Activated CD8-positive, alpha-beta T cell treated with anti-CD3 and anti-CD28 coated beads for 36 hours (primary cell): ENCODE measurements at regions not wholly inside any gene's neighbourhood (a gene's known extent, or its start where the extent isn't known, plus 50 kb on each side); places are given as distances from the start of the nearest gene placed in this dataset.

Experiments
- ATAC-seq: fragments of 200-7000 bp; cut with Tn5 transposase; one replicate; pipeline ENCODE4 v1.10.0; 2021; ENCODE audit warnings: mild to moderate bottlenecking, moderate library complexity
- CTCF ChIA-PET: fragments of 350-600 bp; sonication (Branson Sonifier 250); formaldehyde crosslinking; loops from one replicate; lab custom pipeline; 2021; ENCODE audit warnings: antibody characterized with exemption; lab: Charles Lee
- POLR2A ChIA-PET: fragments of 350-600 bp; sonication (Branson Sonifier 250); formaldehyde crosslinking; loops from one replicate; lab custom pipeline; 2021; ENCODE audit warnings: antibody characterized with exemption; lab: Charles Lee
- DNase-seq: peaks from one replicate; pipeline ENCODE4 v3.0.0-alpha.2; 2020
- H3K27ac Mint-ChIP-seq: one replicate; pipeline ENCODE4 v1.8.0; 2021; ENCODE audit warnings: mild to moderate bottlenecking, mixed read lengths
- H3K27me3 Mint-ChIP-seq: one replicate; pipeline ENCODE4 v1.8.0; 2021; ENCODE audit warnings: mixed read lengths
- H3K36me3 Mint-ChIP-seq: one replicate; pipeline ENCODE4 v1.8.0; 2021; ENCODE audit warnings: low read depth, mixed read lengths
- H3K4me1 Mint-ChIP-seq: one replicate; pipeline ENCODE4 v1.8.0; 2021; ENCODE audit warnings: low read depth, mixed read lengths
- H3K4me3 Mint-ChIP-seq: one replicate; pipeline ENCODE4 v1.8.0; 2021; ENCODE audit warnings: mild to moderate bottlenecking, moderate library complexity, mixed read lengths
- H3K9me3 Mint-ChIP-seq: one replicate; pipeline ENCODE4 v1.8.0; 2021; ENCODE audit warnings: mixed read lengths
- intact Hi-C: fragments of 100-400 bp; cut with micrococcal nuclease; formaldehyde crosslinking; loops from one replicate; pipeline ENCODE4 v1.10.0; 2022
- TF ChIP-seq, protein P1 (sequence below): fragments of 200-600 bp; IDR thresholded peaks from one replicate; pipeline ENCODE4 v1.8.0; 2022; ENCODE audit warnings: antibody characterized with exemption, mild to moderate bottlenecking

GRCh38 chr2:217478831-217479455 lies 523.9 kb downstream of the TNS1 start:
- no peaks in the 10 kb centered on the region for H3K36me3 Mint-ChIP-seq
- TF ChIP-seq, protein P1, sequence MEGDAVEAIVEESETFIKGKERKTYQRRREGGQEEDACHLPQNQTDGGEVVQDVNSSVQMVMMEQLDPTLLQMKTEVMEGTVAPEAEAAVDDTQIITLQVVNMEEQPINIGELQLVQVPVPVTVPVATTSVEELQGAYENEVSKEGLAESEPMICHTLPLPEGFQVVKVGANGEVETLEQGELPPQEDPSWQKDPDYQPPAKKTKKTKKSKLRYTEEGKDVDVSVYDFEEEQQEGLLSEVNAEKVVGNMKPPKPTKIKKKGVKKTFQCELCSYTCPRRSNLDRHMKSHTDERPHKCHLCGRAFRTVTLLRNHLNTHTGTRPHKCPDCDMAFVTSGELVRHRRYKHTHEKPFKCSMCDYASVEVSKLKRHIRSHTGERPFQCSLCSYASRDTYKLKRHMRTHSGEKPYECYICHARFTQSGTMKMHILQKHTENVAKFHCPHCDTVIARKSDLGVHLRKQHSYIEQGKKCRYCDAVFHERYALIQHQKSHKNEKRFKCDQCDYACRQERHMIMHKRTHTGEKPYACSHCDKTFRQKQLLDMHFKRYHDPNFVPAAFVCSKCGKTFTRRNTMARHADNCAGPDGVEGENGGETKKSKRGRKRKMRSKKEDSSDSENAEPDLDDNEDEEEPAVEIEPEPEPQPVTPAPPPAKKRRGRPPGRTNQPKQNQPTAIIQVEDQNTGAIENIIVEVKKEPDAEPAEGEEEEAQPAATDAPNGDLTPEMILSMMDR: no peak
- DNase-seq: no peak
- no peaks in the 10 kb centered on the region for H3K9me3 Mint-ChIP-seq
- no peaks in the 10 kb centered on the region for H3K27me3 Mint-ChIP-seq
- H3K27ac Mint-ChIP-seq: no peak overlapping the region
- H3K4me3 Mint-ChIP-seq: no peak overlapping the region
- ChIA-PET POLR2A (no interaction called here), CTCF (no interaction called here)
- H3K4me1 Mint-ChIP-seq: no peaks in the 10 kb centered on the region
- intact Hi-C loops: no loop called here
- ATAC-seq: no peak

DNA sequence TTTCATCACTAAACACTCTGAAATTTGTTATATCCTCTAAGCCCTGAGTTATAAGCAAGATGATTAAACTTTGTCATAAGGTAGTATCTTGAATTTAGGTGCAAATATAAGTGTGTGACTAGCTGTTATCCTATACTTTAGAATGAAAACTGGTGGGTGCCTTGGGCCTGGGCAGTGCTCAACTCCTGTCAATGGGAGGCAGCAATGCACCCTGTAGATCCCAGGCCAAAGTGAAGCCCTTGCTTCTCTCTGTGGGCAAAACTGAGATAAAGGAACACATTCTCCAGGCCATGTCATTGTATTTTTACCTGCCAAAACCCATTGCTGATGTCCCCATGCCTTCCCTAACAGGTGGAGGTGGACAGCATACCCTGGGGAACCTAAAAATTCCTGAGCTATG lies 525.2 kb downstream of the TNS1 start:
- Mint-ChIP-seq H3K9me3 (no peaks in the 10 kb centered on the region), H3K36me3 (no peaks in the 10 kb centered on the region), H3K27me3 (no peaks in the 10 kb centered on the region), H3K4me1 (no peaks in the 10 kb centered on the region), H3K27ac (no peak overlapping the region), H3K4me3 (no peak overlapping the region)
- DNase-seq: no peak
- ChIA-PET CTCF (no interaction called here), POLR2A (no interaction called here)
- TF ChIP-seq, protein P1: no peak
- intact Hi-C loops: no loop called here
- ATAC-seq: no peak

- Mint-ChIP-seq H3K36me3 (no peaks in the 10 kb centered on the region), H3K27ac (no peak overlapping the region), H3K27me3 (no peaks in the 10 kb centered on the region), H3K9me3 (no peaks in the 10 kb centered on the region), H3K4me3 (no peak overlapping the region), H3K4me1 (no peaks in the 10 kb centered on the region)
- TF ChIP-seq, protein P1: no peak
- CTCF ChIA-PET: no interaction called here
- DNase-seq (no peak), ATAC-seq (no peak)
- intact Hi-C loops: no loop called here
- POLR2A ChIA-PET: no interaction called here
These were observed 527.0 kb downstream of the TNS1 start for GRCh38 chr2:217475791-217476190.

- ChIA-PET POLR2A (no interaction called here), CTCF (no interaction called here)
- H3K4me3 Mint-ChIP-seq: no peak overlapping the region
- no peaks in the 10 kb centered on the region for H3K36me3 Mint-ChIP-seq
- H3K27me3 Mint-ChIP-seq: no peaks in the 10 kb centered on the region
- no peak overlapping the region for H3K27ac Mint-ChIP-seq
- H3K9me3 Mint-ChIP-seq: no peaks in the 10 kb centered on the region
- intact Hi-C loops: no loop called here
- TF ChIP-seq, protein P1: no peak
- ATAC-seq: no peak
- H3K4me1 Mint-ChIP-seq: no peaks in the 10 kb centered on the region
- no peak for DNase-seq
These were observed 527.7 kb downstream of the TNS1 start for GRCh38 chr2:217475101-217475500.

- Mint-ChIP-seq H3K27ac (no peak overlapping the region), H3K4me1 (no peaks in the 10 kb centered on the region), H3K36me3 (no peaks in the 10 kb centered on the region), H3K27me3 (no peaks in the 10 kb centered on the region), H3K9me3 (no peaks in the 10 kb centered on the region), H3K4me3 (no peak overlapping the region)
- ChIA-PET POLR2A (no interaction called here), CTCF (no interaction called here)
- intact Hi-C loops: no loop called here
- DNase-seq (no peak), ATAC-seq (no peak)
- TF ChIP-seq, protein P1: no peak
These were observed 531.5 kb downstream of the TNS1 start for GRCh38 chr2:217471319-217471718.
